ENCODE measurements at regions not wholly inside any gene's neighbourhood (a gene's known extent, or its start where the extent isn't known, plus 50 kb on each side); places are given as distances from the start of the nearest gene placed in this dataset.
A peak's percentile ranks its signal among the peaks of the same experiment; 100 is the strongest.

GRCh38 chr2:58914733-58915505 is 673.8 kb upstream of the FANCL start:
- DNase-seq, result no peak

DNA sequence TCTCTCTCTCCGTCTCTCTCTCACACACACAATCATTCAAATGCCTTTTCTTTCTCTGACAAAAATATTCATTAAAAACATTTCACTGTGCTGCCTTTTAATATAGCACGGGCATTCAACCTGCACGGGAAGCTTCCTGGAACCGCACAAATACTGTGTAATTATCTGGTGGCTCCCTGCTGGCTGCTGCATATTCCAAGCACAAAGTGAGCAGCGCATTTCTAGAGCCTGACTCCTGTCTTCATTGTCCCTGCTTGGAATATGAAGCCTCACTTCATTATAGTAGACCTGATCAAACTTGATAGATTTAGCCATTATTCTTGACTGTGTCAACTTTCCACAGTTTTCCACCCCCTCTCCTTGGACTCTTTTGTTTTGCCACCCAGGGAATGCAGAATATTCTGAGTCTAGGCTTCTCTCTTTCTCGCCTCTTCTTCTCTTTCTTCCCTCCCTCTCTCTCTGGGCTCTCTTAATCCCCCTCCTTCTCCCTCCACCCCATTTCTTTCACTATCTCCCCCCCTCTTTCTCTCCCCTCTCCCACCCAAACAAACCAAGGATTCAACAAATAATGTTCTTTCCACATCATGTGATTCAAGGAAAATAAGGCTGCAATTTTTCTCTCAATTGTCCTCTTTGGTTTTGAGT is 672.1 kb upstream of the FANCL start:
- DNase-seq, result peak; percentile 92

- peak; percentile 70 for DNase-seq
Measured at GRCh38 chr2:58911877-58912276, 670.8 kb upstream of the FANCL start.

DNA sequence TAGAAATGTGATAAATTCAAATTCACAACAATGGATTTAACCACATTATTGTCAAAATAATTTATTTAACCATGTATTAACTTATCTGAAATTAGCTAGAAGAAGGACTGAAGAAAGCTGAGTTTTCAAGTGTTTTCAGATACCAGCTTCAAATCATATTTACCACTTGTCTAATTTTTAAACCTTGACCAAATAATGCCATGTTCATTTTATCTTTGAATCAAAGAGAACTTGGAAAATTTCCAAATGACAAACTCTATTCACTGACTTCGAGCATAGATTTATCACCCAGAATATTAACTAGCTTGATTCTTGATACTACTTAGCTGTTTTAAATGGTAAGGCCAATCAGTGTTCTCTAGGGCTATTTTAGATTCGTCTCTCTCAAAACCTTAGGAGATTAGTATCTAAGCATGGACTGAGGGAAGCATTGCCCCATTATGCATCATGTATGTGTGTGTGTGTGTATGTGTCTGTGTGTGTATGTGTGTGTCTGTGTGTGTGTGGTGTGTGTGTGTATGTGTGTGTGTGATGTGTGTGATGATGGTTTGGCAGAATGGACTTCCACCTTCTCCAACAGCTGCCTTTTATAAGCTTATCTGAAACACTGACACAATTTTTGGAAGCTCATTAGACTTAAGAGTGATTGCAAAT is 667.5 kb upstream of the FANCL start:
- DNase-seq, result no peak

DNA sequence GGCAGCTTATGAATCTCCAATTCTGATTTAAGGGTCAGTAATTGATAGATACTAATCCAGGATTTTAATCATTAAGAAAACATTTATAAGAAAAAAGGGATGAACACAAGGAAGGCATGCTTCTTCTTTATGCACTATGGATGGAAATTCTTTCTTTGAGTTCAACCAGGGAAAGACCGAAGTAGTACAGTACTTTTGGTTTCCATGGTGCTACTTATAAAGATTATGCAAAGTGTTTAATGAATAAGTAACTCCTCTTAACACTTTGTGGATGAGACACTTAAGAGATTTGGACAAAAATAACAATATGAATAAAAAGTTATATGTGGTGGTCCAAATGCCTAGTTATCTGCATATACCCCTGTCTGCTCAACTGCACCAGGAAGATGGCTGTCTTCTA is 666.5 kb upstream of the FANCL start:
- no peak for DNase-seq

GRCh38 chr2:58906081-58906645 is 665.0 kb upstream of the FANCL start:
- peak; percentile 69 for DNase-seq

- no peak for DNase-seq
Measured at GRCh38 chr2:58904095-58904494, 663.0 kb upstream of the FANCL start.

GRCh38 chr2:58903427-58903826 is 662.3 kb upstream of the FANCL start:
- no peak for DNase-seq

DNA sequence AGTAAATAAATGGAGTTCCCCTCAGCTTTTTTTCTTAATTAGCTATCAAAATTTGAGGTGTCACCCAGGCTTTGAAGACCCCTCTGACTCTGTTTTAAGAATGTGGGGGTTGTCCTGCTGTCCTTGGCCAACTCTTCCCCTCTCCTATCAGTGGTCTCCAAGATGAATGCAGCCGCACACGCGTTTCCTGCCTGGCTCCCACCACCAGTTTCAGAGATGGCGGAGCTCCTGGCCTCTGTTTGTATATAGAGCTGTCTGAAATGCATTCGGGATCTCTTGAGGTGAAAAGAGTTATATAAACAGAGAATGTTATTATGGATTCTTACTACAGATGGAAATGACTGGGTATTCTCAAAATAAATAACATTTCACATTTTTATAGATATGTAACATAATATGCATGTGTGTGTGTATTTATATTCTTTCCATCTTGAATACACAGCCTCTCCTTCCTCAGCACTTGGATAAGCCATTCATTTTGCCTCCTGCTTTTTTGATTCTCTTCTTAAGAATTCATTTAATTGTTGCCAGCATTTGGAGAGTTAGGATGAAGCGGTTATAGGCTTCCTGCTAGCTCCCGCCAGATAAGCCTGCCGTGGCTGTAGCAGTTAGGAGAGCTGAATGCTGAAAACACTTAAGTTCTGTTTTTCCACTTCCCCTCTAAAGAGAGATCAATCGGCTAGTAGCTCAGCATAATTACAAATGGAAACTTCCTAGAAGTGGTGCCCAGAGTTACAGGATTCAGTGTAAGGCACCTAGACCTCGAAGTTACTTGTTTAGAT is 659.3 kb upstream of the FANCL start:
- DNase-seq, result no peak

- no peak for DNase-seq
Measured at GRCh38 chr2:58899692-58900091, 658.6 kb upstream of the FANCL start.

- no peak for DNase-seq
Measured at GRCh38 chr2:58896638-58897037, 655.5 kb upstream of the FANCL start.

DNA sequence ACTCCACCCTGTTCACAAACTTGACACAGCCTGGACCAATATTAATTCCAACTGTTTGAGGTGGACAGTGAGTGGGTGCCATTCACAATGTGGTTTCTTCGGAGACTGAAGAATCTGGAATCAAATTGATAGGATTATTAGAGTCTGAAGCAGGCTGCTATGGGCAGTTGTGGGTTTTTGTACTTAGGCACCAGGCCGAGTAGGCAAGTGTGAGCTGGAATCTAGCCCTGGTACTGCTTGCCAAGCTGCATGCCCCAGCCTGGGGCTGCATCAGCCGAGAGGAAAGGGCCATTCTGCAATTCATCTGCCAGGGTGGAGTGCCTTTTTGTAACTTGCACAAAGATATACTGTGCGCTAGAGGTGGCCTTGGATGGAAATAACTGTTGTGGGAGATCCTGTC is 654.7 kb upstream of the FANCL start:
- no peak for DNase-seq

GRCh38 chr2:58893656-58894351 is 652.7 kb upstream of the FANCL start:
- no peak for DNase-seq

DNA sequence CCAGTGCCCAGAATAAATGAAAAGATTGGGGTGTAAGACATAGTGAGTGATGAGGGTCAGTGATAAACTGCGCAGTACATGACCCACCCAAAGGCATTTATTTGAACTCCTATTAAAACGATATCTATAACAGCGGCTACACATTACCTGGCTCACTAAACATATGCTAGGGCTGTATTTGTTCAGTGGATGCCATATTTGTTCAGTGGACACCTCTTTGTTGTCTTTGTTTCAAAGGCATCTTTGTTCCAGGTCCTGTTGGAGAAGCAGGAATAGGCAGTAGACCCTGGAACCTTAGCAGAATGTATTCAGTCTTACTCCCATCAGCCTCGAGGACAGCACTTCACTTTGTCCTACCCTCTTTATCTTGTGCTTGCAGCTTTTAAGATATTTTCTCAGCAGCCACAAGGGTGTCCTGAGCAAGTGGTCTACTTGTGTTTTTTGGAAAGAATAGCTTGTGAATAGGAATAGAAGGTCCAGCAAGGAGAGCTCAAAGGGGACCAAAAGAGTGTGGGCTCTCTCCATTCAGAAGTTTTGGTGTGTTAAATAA is 650.8 kb upstream of the FANCL start:
- DNase-seq, result peak; percentile 83

- peak; percentile 47 for DNase-seq
Measured at GRCh38 chr2:58890865-58891525, 649.9 kb upstream of the FANCL start.

DNA sequence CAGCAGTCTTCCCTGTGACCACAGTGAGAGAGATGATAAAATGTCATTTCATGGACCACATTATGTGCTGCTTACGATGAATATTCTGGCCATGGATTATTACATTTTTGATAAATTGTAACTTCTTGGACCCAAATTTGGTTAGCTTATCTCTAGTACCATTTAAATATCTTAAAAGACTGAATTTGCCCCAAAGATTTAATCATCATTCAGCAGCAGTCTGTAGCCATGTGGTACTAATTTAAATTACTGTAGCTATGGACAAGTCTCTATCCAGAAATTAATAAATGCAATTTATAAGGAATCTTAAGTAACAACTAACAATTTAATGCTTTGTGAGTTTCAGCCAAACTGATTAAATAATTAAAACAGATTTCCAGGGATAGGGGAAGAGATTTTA is 644.9 kb upstream of the FANCL start:
- no peak for DNase-seq

DNA sequence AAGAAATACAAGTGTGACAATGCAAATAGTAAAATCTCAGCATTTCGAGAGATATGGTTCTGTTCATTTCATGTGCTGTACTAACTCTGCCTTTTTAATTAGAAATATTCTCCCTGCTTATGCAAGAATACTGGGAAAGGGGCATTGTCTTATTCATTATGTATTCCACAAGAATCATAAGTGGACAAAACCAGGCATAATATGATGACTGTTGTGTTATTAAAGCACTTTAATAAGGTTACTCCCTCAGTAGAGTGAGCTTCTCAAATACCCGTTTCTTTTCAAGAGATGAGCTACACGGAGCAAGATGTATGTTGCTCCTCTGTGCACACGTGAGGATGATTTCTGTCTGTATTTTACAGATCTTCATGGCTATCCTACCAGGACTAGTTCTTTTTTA is 638.7 kb upstream of the FANCL start:
- no peak for DNase-seq

- DNase-seq, result no peak
Measured at GRCh38 chr2:58878778-58879177, 637.7 kb upstream of the FANCL start.

DNA sequence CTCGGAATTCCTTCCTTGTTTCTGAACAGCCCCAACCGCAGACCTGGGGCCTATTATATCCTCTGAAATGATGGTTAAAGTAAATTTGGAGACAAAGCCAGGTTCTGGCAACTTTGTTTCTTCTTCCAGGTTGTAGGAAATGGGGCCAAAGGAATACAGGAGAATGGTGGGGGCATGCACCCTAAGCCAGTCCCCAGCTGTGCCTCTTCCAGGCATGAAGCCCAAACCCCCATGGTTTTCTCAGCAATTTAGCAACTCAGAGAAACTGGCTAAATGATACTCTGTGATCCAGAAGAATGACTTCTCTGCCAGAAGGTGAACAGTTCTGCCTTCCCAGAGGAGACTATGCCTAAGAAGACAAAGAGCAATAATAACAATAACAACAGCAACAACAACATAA is 635.0 kb upstream of the FANCL start:
- no peak for DNase-seq

DNA sequence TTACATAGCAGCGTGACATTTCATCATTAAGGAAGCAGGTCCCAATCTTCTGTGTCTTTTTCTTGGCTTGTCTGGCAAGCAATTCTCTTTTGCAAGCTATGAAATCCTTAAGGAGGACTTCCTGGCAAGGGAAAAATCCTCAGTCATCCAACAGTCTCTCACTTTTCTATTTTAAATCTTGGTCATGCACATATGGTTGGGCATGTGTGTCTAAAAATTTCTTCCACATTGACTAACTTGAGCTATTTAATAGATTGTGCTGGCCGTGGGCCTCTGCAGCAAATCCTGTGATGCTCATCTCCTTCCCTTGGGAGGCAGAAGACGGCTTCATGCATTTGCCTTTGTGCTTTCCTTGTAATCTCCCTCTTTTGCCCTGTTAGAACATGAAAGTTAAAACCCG is 634.3 kb upstream of the FANCL start:
- DNase-seq, result no peak

DNA sequence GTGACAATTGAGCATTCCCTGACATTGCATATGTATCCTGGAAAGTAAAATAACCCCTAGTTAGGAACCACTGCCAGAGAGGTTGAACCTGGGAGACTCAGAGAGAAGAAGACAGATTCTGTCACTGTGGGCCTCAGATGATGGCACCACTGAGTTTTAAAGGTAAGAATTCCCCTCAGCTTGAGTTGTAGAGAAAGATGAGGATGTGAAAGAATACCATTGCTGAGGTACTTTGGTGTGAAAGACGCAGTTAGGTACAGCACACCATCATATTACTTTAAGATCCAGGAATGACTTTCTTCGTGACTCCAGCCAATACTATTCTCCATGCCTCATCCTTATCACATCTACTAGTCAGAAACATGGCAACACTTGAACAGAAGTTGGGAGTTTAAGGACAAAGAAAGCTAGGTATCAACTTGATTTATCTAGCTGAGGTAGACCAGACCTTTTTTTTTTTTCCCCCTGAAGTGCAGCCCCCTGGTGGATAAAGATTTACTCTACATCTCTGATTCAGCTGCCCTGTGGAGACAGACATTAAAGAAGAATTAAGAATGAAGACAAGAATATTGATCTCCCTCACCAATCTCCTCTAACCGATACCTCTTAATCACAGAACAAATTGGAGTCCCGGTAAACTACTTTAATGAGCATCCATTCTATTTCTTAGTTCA is 630.5 kb upstream of the FANCL start:
- DNase-seq, result peak; percentile 7

Measured in NCI-H146 (cell line).